ENCODE measurements at regions not wholly inside any gene's neighbourhood (a gene's known extent, or its start where the extent isn't known, plus 50 kb on each side); places are given as distances from the start of the nearest gene placed in this dataset.

DNA sequence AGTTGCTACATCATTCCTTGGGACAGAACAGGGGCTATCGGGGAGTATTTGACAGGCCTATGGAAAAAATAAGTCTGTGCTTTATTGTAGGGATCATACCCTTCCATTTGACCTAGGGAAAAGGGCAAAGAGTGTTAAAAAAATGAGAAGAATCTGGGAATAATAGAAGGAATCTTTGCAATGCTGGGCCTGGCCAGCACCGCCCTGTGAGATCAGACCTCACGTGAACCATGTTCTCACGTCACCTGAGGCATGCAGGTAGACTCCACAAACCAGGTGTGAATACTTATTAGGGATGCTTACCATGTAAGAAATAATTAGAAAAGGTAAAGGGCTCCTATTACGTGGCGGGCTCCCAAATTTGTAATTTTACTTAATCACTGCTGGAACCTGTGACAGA, 177.5 kb upstream of the GATA6 start:
- TF ChIP-seq, protein P1, sequence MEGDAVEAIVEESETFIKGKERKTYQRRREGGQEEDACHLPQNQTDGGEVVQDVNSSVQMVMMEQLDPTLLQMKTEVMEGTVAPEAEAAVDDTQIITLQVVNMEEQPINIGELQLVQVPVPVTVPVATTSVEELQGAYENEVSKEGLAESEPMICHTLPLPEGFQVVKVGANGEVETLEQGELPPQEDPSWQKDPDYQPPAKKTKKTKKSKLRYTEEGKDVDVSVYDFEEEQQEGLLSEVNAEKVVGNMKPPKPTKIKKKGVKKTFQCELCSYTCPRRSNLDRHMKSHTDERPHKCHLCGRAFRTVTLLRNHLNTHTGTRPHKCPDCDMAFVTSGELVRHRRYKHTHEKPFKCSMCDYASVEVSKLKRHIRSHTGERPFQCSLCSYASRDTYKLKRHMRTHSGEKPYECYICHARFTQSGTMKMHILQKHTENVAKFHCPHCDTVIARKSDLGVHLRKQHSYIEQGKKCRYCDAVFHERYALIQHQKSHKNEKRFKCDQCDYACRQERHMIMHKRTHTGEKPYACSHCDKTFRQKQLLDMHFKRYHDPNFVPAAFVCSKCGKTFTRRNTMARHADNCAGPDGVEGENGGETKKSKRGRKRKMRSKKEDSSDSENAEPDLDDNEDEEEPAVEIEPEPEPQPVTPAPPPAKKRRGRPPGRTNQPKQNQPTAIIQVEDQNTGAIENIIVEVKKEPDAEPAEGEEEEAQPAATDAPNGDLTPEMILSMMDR (IDR thresholded peaks at IDR 0.05; ENCODE audit: poor library complexity): no peak
- no peak overlapping the region for H3K4me3 ChIP-seq
- peak overlapping the region; percentile 87 for H3K27ac ChIP-seq
- no peaks in the 10 kb centered on the region for H3K27me3 ChIP-seq
- peak; percentile 50 for DNase-seq (ENCODE audit: low spot score)
- H3K79me2 ChIP-seq: no peaks in the 10 kb centered on the region
- H4K20me1 ChIP-seq (ENCODE audit: insufficient read depth, poor library complexity, severe bottlenecking): no peaks in the 10 kb centered on the region
- H3K4me2 ChIP-seq: peak overlapping the region; percentile 29
- H2AFZ ChIP-seq: no peak overlapping the region
- 75% methylated on average over 6 of the region's 6 CpGs for WGBS (ENCODE audit: low lambda C conversion rate, missing lambda C conversion rate)
- H3K9me2 ChIP-seq (replicated peaks; ENCODE audit: insufficient read depth): no peaks in the 10 kb centered on the region
- H3K36me3 ChIP-seq (replicated peaks; ENCODE audit: insufficient read depth, low read depth): no peaks in the 10 kb centered on the region
- peaks cover 28% of the 10 kb centered on the region for H3K4me1 ChIP-seq (ENCODE audit: insufficient read depth)
- no peaks in the 10 kb centered on the region for H3K9me3 ChIP-seq (ENCODE audit: low read depth)

DNA sequence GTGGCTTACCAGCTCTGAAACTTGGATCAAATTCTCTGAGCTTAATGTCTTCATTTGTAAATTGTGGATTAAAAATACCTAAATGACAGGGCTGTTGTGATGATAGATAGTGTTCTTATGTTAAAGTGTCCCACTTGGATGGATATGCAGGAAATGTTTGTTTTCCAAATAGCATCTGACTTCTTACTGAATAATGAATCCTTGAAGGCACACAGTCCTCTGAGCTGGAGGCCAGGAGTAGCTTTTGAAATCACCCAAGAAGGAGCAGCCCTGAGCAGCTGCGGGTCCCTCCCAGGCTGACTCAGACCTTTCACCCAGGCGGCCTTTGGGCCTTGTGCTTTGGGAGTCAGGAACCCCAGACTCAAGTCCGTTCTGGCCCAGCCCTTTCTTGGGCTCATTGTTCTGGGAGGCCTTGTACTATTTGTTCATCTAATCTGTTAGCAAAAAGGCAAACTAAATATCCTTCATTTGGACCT, 173.0 kb upstream of the GATA6 start:
- no peaks in the 10 kb centered on the region for H3K9me2 ChIP-seq (replicated peaks; ENCODE audit: insufficient read depth)
- TF ChIP-seq, protein P1 (IDR thresholded peaks at IDR 0.05; ENCODE audit: poor library complexity): no peak
- TF ChIP-seq EZH2phosphoT487 (IDR thresholded peaks at IDR 0.05; ENCODE audit: low read depth, severe bottlenecking, unreplicated experiment): no peak
- no peak for TF ChIP-seq EZH2 (IDR thresholded peaks at IDR 0.05; ENCODE audit: borderline replicate concordance)
- H3K27ac ChIP-seq: peak overlapping the region; percentile 93
- H3K36me3 ChIP-seq (replicated peaks; ENCODE audit: insufficient read depth, low read depth): no peaks in the 10 kb centered on the region
- no peaks in the 10 kb centered on the region for H3K9me3 ChIP-seq (ENCODE audit: low read depth)
- H3K79me2 ChIP-seq: no peaks in the 10 kb centered on the region
- peak overlapping the region; percentile 29 for H2AFZ ChIP-seq
- WGBS (ENCODE audit: low lambda C conversion rate, missing lambda C conversion rate): 42% methylated on average over 3 of the region's 3 CpGs
- H3K27me3 ChIP-seq: no peaks in the 10 kb centered on the region
- DNase-seq (ENCODE audit: low spot score): peak; percentile 70
- no peak overlapping the region for H3K4me3 ChIP-seq
- no peaks in the 10 kb centered on the region for H4K20me1 ChIP-seq (ENCODE audit: insufficient read depth, poor library complexity, severe bottlenecking)
- no peak overlapping the region for H3K4me2 ChIP-seq
- H3K4me1 ChIP-seq (ENCODE audit: insufficient read depth): peaks cover 51% of the 10 kb centered on the region

DNA sequence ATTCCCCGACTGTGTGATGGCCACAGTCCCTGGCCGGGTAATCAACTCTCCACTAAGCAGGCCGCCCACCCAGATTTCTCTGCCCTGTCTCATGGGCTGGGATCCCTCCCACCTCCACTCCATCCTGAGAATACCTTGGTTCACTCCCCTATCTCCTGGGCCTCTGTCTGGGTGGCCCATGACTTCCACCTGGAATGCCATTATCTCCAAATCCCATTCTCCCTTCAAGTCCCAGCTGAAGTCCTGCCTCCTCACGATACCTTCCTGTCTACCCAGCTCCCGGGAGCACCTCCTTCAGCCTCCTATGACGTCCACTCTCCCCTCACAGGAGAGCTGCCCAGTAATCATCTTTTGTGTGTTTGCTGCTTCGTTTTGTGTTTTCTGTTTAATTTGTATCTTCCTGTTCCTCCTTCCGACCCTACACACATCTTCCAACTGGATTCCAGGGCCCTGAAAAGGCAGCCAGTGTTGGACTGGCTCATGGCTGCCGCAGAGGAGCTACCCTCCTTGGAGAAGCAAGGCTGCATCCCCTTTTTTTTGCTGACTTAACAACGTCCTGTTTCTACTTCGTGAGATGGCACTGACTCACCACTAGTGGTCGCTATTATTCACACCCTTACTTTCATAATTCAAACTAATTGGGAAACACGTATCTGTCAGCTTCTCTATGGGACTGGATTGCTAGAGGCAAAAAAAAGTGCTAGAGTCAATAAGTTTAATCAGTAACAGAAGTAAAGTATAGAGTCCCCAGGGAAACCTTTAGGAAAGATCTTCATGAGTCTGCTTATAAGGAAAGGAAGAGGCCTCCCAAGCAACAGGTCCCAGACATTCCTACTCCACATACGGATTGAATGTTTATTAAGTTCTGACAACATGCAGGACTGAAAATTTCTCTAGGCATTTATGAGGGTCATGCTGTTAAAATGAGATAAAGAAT, 171.9 kb upstream of the GATA6 start:
- Histone ChIP-seq H3K27ac (peak overlapping the region; percentile 93), H3K36me3 (replicated peaks; ENCODE audit: insufficient read depth, low read depth) (no peaks in the 10 kb centered on the region), H3K4me2 (peak overlapping the region; percentile 61), H3K27me3 (no peaks in the 10 kb centered on the region), H4K20me1 (ENCODE audit: insufficient read depth, poor library complexity, severe bottlenecking) (no peaks in the 10 kb centered on the region), H2AFZ (no peak overlapping the region), H3K9me2 (replicated peaks; ENCODE audit: insufficient read depth) (no peaks in the 10 kb centered on the region), H3K9me3 (ENCODE audit: low read depth) (no peaks in the 10 kb centered on the region), H3K4me1 (ENCODE audit: insufficient read depth) (peaks cover 45% of the 10 kb centered on the region), H3K4me3 (no peak overlapping the region), H3K79me2 (no peaks in the 10 kb centered on the region)
- 48% methylated on average over 14 of the region's 14 CpGs for WGBS (ENCODE audit: low lambda C conversion rate, missing lambda C conversion rate)
- DNase-seq (ENCODE audit: low spot score): peak; percentile 75
- TF ChIP-seq EZH2phosphoT487 (IDR thresholded peaks at IDR 0.05; ENCODE audit: low read depth, severe bottlenecking, unreplicated experiment) (no peak), EZH2 (IDR thresholded peaks at IDR 0.05; ENCODE audit: borderline replicate concordance) (no peak)
- TF ChIP-seq, protein P1 (IDR thresholded peaks at IDR 0.05; ENCODE audit: poor library complexity): peak; percentile 76

Measured in hepatocyte (in vitro differentiated cells).